Small intestine (tissue), 7 donors: ENCODE measurements at regions not wholly inside any gene's neighbourhood (a gene's known extent, or its start where the extent isn't known, plus 50 kb on each side); places are given as distances from the start of the nearest gene placed in this dataset.

ENCODE experiments used
- DNase-seq, 2 donors: peaks; one replicate each; pipeline versions ENCODE4 v3.0.0 to v3.0.0-alpha.2; 2013
- FAIRE-seq: peaks from 2 replicates; lab custom pipeline; 2012; peaks lifted over from hg19 to GRCh38; lab: Jason Lieb, UNC
- H3K27ac ChIP-seq, 3 donors: one replicate each; pipeline ENCODE4 v1.5.1; 2013; ENCODE audit warnings: low read length in 2 of 3, mild to moderate bottlenecking in 2 of 3, control low read depth in 1 of 3, inconsistent platforms in 1 of 3, low read depth in 1 of 3, moderate library complexity in 1 of 3
- H3K27me3 ChIP-seq, 3 donors: one replicate each; pipeline ENCODE4 v1.6.1; 2013; ENCODE audit warnings: low read length in 3 of 3, inconsistent platforms in 1 of 3; ENCODE audit not compliant: control insufficient read depth in 3 of 3, insufficient read depth in 3 of 3
- H3K36me3 ChIP-seq, 3 donors: one replicate each; pipeline ENCODE4 v1.6.1; 2013; ENCODE audit warnings: low read length in 3 of 3, inconsistent platforms in 1 of 3, low read depth in 1 of 3, mild to moderate bottlenecking in 1 of 3, moderate library complexity in 1 of 3; ENCODE audit not compliant: control insufficient read depth in 3 of 3, insufficient read depth in 2 of 3
- H3K4me1 ChIP-seq, 3 donors: one replicate each; pipeline ENCODE4 v1.6.1; 2013; ENCODE audit warnings: low read length in 2 of 3, inconsistent platforms in 1 of 3, low read depth in 1 of 3, mild to moderate bottlenecking in 1 of 3, moderate library complexity in 1 of 3; ENCODE audit not compliant: control insufficient read depth in 3 of 3, insufficient read depth in 2 of 3
- H3K4me3 ChIP-seq, 3 donors: one replicate each; pipeline ENCODE4 v1.5.1; 2013; ENCODE audit warnings: low read length in 3 of 3, control low read depth in 1 of 3, inconsistent platforms in 1 of 3, low read depth in 1 of 3, mild to moderate bottlenecking in 1 of 3, moderate library complexity in 1 of 3
- H3K9me3 ChIP-seq, 2 donors: one replicate each; pipeline ENCODE4 v1.6.1; 2013; ENCODE audit warnings: low read depth in 1 of 2, low read length in 1 of 2; ENCODE audit not compliant: control insufficient read depth in 2 of 2, insufficient read depth in 1 of 2
- WGBS, 3 donors: extraction: QIAGEN DNeasy Blood & Tissue Kit; methylation state at CpG; one replicate each; pipeline ENCODE4 v1.1.7; 2013; 5-methylcytosine and 5-hydroxymethylcytosine counted together
- donor health status: healthy with polysubstance abuse.
- donor health status: control.
- donor health status: control.
- donor health status: Bipolar disorder and iron deficiency.
- donor health status: healthy.

DNA sequence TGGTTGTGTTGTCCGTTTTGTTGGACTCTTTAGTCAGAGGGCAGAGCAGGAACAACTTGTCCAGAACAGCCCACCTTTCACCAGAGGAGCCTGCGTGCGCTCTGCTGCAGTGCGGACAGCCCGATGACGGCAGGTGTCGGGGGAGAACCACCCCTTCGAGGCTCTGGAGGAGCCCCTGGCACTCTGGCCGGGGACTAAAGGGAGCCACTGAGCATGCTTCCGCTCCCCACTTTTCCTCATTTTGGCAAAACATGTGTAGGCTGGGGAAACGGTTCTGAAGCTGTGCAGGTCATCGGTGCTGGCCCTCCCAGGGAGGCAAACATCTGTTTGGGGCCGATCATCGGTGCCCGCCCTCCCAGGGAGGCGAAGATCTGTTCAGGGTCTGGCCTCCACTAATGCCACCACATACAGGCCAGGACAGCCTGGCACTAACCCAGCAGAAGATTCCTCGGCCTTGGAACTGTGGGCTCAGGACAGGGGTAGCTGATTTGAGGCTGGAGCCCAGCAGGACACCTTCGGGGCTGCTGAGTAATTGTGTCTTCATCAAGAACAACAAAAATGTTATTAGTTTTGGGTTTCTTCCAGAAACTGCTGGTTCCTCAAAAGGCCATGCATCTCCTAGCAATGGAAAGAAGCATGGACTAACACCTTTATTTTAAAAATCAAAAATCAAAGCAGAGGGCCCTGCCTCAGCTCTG, 124.4 kb upstream of the TCERG1L start:
- H3K27me3 ChIP-seq = no peaks in the 10 kb centered on the region
- FAIRE-seq (no peak), DNase-seq (no peak)
- H3K4me1 ChIP-seq = no peaks in the 10 kb centered on the region
- H3K36me3 ChIP-seq = no peaks in the 10 kb centered on the region
- H3K9me3 ChIP-seq = no peaks in the 10 kb centered on the region
- H3K27ac ChIP-seq = no peak overlapping the region
- 74 to 86% (median 76%) methylated on average over 18 of the region's 18 CpGs for WGBS, 3 donors
- no peak overlapping the region for H3K4me3 ChIP-seq

DNA sequence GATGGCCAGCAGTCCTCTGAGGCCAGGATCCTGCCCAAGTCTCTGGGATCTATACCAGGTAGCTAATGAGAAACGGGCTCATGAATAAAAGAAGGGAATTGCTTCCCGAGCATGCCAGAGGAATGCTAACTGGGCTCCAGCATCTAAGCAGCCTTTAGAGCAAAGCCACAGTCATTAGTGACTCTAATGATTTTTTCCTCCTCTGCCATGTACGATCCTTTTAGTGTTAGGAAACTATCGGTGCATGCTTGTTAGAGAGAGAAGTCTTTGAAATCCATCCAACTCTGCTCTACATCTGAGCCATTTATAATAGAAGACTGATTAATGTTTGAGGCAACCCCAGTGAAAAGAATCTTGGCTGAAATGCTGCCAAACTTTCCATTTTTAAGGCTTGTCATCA, 124.9 kb upstream of the TCERG1L start:
- WGBS, 3 donors = 61 to 65% (median 63%) methylated on average over 4 of the region's 4 CpGs
- no peak overlapping the region for H3K27ac ChIP-seq
- H3K9me3 ChIP-seq = no peaks in the 10 kb centered on the region
- no peak overlapping the region for H3K4me3 ChIP-seq
- H3K36me3 ChIP-seq = no peaks in the 10 kb centered on the region
- H3K4me1 ChIP-seq = no peaks in the 10 kb centered on the region
- FAIRE-seq (no peak), DNase-seq (no peak)
- H3K27me3 ChIP-seq = no peaks in the 10 kb centered on the region

DNA sequence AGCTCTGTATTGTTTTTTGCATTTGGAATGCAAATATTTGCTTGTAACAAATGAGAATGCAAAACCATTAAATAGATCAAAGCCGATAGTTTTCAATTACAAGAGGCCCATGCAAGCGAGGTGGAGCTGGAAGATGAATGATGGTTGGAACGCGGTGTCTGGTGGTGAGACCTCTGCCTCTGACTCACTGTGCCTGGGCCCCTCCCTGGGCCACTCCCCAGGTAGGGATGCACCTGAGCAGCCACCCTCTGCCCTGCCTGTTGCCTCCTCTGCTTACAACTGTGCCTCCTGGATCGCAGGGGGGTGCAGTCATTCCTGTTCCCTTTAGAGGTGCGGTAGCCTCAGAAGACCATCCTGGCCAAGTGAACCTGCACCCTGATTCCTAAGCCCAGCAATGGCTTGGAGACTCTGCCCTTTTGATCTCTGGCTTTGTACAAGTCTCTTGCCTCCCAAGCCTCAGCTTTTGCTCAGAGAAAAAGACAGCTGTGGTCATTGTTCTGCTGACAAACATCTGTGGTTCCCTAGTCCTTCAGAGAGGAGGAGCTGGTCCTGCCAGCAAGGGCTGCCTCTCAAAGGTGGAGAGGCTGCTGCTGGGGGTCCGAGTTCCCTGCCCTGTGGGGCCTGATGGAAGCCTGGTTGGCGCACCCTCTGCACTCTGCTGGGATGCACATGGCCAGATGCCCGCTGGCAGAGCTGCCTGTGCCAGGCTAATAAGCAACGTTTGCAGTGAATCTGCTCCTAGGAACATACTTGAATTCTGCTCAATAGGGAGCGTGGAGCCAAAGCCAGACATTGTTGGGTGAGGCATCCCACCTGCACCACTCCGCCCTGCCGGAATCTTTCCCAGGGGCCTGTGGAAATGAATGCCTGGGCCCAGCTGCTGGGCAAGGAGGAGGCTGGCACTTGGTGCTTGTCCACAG, 126.3 kb upstream of the TCERG1L start:
- H3K9me3 ChIP-seq = no peaks in the 10 kb centered on the region
- no peak overlapping the region for H3K4me3 ChIP-seq
- no peaks in the 10 kb centered on the region for H3K4me1 ChIP-seq
- no peak for FAIRE-seq
- no peak overlapping the region for H3K27ac ChIP-seq
- no peaks in the 10 kb centered on the region for H3K27me3 ChIP-seq
- no peaks in the 10 kb centered on the region for H3K36me3 ChIP-seq
- no peak for DNase-seq
- 74 to 82% (median 78%) methylated on average over 13 of the region's 13 CpGs for WGBS, 3 donors

DNA sequence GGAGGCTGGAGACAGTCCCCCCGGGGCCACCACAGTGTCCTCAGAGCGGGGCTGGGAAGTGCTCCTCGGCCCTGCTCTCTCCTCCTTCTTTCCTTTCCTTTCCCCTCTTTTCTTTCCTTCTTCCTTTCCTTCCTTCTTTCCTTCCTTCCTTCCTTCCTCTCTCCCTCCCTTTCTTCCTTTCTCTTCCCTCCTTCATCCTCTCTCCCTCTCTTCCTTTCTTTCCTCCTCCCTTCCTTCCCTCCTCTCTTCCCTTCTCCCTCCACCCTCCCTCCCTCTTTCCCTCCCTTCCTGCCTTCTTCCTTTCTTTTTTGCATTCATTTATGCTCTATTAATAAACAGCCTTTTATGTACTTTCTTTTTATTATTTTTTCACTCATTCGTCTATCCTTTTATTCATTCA, 127.1 kb upstream of the TCERG1L start:
- no peak overlapping the region for H3K27ac ChIP-seq
- FAIRE-seq = no peak
- DNase-seq = no peak
- no peaks in the 10 kb centered on the region for H3K27me3 ChIP-seq
- WGBS, 3 donors = 71% methylated on average over 4 of the region's 4 CpGs
- no peaks in the 10 kb centered on the region for H3K4me1 ChIP-seq
- H3K36me3 ChIP-seq = no peaks in the 10 kb centered on the region
- H3K4me3 ChIP-seq = no peak overlapping the region
- H3K9me3 ChIP-seq = no peaks in the 10 kb centered on the region

DNA sequence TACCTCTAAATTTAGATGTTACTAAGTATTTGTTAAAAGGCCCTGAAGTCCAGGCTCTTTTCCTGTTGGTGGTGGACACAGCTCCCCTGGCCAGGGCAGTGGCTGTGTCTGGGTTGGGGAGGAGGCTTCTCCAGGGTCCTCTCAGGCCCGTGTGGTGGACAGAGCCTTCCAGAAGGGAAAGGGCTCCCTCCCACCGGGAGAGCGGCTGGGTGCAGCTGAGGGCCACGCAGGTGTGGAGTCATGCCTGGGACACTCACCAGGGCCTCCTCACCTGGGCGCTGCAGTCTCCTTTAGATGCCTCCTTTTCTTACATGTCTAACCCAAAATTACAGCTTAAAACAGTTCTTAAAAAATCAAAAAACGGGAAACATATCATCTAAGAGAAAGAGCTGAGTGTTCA, 128.2 kb upstream of the TCERG1L start:
- no peak overlapping the region for H3K4me3 ChIP-seq
- no peaks in the 10 kb centered on the region for H3K9me3 ChIP-seq
- WGBS, 3 donors = 65 to 73% (median 66%) methylated on average over 6 of the region's 6 CpGs
- FAIRE-seq (no peak), DNase-seq (no peak)
- H3K36me3 ChIP-seq = no peaks in the 10 kb centered on the region
- H3K27ac ChIP-seq = no peak overlapping the region
- H3K4me1 ChIP-seq = no peaks in the 10 kb centered on the region
- no peaks in the 10 kb centered on the region for H3K27me3 ChIP-seq

DNA sequence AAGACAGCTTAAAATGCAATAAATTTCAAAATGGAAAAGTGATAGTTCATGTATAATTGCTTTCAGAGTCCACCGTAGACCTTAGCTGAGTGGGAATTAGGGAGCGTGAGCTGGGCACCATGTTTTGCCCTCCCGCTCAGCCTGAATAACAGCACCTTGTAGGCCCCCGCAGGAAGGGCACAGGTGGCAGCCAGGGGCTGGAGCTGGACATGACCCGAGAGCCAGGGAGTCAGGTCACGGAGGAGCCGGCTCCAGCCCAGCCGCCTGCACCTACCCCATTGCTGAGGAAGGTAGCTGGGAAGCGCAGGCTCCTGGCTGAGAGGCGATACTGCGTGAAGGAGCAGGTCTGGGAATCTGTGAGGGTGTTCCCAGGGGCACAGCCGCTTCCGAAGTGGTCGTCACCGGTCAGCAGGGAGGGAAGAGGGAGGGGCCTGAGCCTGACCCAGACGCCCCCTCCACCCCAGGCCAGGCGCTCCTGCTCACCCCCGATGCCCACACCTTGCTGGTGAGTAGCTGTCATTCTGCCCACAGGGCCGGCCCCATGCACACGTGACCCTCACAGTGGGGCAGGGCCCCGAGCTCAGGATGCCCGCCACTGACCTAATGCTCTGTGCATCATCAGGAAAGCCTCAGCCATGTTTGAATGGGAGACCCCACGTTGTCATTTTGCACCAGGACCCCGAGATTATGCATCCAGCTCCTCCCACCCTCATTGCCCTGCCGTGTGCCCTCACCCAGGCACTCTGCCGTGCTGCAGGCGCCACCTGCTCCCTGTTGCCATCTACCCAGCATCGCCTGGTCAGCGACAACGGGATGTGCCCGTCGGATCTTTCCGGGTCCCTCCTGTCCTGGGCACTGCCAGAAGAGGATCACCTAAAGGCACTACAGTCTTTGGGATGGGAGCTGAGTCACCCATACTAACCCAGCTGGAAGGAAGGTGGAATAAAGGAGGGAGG, 129.2 kb upstream of the TCERG1L start:
- no peak for FAIRE-seq
- 65 to 75% (median 69%) methylated on average over 30 to 33 of the region's 33 CpGs for WGBS, 3 donors
- no peaks in the 10 kb centered on the region for H3K27me3 ChIP-seq

DNA sequence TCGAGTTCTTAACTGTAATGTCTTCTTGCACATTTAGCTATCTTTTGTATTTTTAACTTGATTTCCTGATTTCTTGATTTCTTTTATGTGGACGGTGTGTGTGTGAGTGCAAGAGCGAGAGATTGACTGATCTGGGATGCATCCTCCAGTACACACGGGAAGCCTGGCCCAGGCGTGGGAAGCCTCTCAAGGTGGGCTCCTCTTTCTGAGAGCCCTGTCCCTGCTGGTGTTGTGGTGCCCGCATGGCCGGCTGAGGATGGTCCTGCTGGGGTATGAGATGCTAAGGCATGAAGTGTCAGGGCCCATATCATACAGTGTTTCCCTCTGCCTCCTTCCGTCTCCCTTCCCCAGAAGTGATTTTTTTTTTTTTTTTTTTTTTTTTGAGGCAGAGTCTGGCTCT, 130.8 kb upstream of the TCERG1L start:
- H3K27ac ChIP-seq = no peak overlapping the region
- WGBS, 3 donors = 70 to 75% (median 70%) methylated on average over 8 of the region's 8 CpGs
- no peak for FAIRE-seq
- no peaks in the 10 kb centered on the region for H3K9me3 ChIP-seq
- H3K27me3 ChIP-seq = no peaks in the 10 kb centered on the region
- H3K36me3 ChIP-seq = no peaks in the 10 kb centered on the region
- H3K4me1 ChIP-seq = no peaks in the 10 kb centered on the region
- no peak for DNase-seq
- no peak overlapping the region for H3K4me3 ChIP-seq

More for the DNA sequence above, 129.2 kb upstream of the TCERG1L start:
- no peak overlapping the region for H3K4me3 ChIP-seq
- no peak overlapping the region for H3K27ac ChIP-seq
- H3K4me1 ChIP-seq = no peaks in the 10 kb centered on the region
- no peak for DNase-seq
- no peaks in the 10 kb centered on the region for H3K9me3 ChIP-seq
- no peaks in the 10 kb centered on the region for H3K36me3 ChIP-seq

DNA sequence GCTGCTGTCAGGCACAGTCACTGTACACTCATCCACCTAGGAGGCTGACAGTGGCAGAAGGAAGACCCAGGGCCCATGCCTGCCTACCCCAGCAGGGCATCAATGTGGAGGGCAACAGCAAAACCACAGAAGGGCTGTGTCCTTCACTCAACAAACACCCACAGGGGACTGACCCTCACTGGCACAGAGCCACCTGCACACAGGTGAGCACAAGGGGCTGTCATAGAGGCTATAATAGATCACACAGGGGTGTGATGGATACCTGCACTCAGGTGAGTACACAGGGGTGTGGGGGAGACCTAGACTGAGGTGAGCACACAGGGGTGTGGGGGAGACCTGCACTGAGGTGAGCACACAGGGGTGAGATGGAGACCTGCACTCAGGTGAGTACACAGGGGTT, 132.8 kb upstream of the TCERG1L start:
- Histone ChIP-seq H3K9me3 (no peaks in the 10 kb centered on the region), H3K27me3 (no peaks in the 10 kb centered on the region), H3K36me3 (no peaks in the 10 kb centered on the region), H3K4me3 (no peak overlapping the region), H3K27ac (no peak overlapping the region), H3K4me1 (no peaks in the 10 kb centered on the region)
- FAIRE-seq (no peak), DNase-seq (no peak)
